Spleen (tissue), 11 donors: ENCODE measurements at regions not wholly inside any gene's neighbourhood (a gene's known extent, or its start where the extent isn't known, plus 50 kb on each side); places are given as distances from the start of the nearest gene placed in this dataset.
"Not testable (repeated sequence)": the region's sequence is repeated elsewhere in the genome, so short reads cannot be mapped to it uniquely, and the experiment has no call there.

Source experiments
- DNase-seq: peaks from one replicate; pipeline ENCODE4 v3.0.0-alpha.2; 2020
- H3K27ac ChIP-seq, 8 donors: fragments of 200-600 bp; sonication (generic) in 7 of 8; 1 replicate in 4 of 8; 2 replicates in 4 of 8; pipeline versions ENCODE4 v1.5.0 to v1.8.0; 2016 to 2021; ENCODE audit warnings: inconsistent platforms in 4 of 8, mild to moderate bottlenecking in 4 of 8, moderate library complexity in 1 of 8
- H3K27me3 ChIP-seq, 7 donors: fragments of 200-600 bp; sonication (generic) in 6 of 7; replicated peaks in 1 of 7; 1 replicate in 4 of 7; 2 replicates in 3 of 7; pipeline versions ENCODE4 v1.5.0 to v1.8.0; 2016 to 2021; ENCODE audit warnings: inconsistent platforms in 3 of 7, mild to moderate bottlenecking in 1 of 7
- H3K36me3 ChIP-seq, 6 donors: fragments of 200-600 bp; sonication (generic) in 5 of 6; 1 replicate in 4 of 6; 2 replicates in 2 of 6; pipeline versions ENCODE4 v1.5.0 to v1.8.0; 2016 to 2021; ENCODE audit warnings: inconsistent platforms in 2 of 6
- H3K4me1 ChIP-seq, 6 donors: fragments of 200-600 bp; sonication (generic) in 5 of 6; 1 replicate in 3 of 6; 2 replicates in 3 of 6; pipeline versions ENCODE4 v1.5.0 to v1.8.0; 2016 to 2021; ENCODE audit warnings: inconsistent platforms in 3 of 6
- H3K4me3 ChIP-seq, 8 donors: fragments of 200-600 bp; sonication (generic) in 7 of 8; 1 replicate in 4 of 8; 2 replicates in 4 of 8; pipeline versions ENCODE4 v1.5.0 to v1.8.0; 2016 to 2021; ENCODE audit warnings: inconsistent platforms in 4 of 8, mild to moderate bottlenecking in 4 of 8, moderate library complexity in 2 of 8
- H3K9me3 ChIP-seq, 8 donors: fragments of 200-600 bp; sonication (generic) in 7 of 8; 1 replicate in 4 of 8; 2 replicates in 4 of 8; pipeline versions ENCODE4 v1.5.0 to v1.8.0; 2016 to 2021; ENCODE audit warnings: inconsistent platforms in 4 of 8
- CTCF ChIP-seq, 11 experiments: fragments of 200-600 bp in 7 of 11; fragments of 450-650 bp in 4 of 11; sonication (generic) in 4 of 11; IDR thresholded peaks in 8 of 11; conservative IDR thresholded peaks in 3 of 11; 1 replicate in 7 of 11; 2 replicates in 4 of 11; pipeline versions ENCODE4 v1.4.0 to v1.8.0; 2016 to 2021; ENCODE audit warnings: antibody characterized with exemption in 11 of 11, inconsistent platforms in 4 of 11, mild to moderate bottlenecking in 1 of 11
- POLR2A ChIP-seq, 3 donors: fragments of 450-650 bp; IDR thresholded peaks; one replicate each; pipeline ENCODE4 v1.5.1; 2017; ENCODE audit warnings: antibody characterized with exemption in 3 of 3, mild to moderate bottlenecking in 1 of 3
- POLR2AphosphoS5 ChIP-seq, 3 donors: sonication (generic); formaldehyde crosslinking; IDR thresholded peaks; one replicate each; pipeline ENCODE4 v1.5.1; 2017; ENCODE audit warnings: antibody characterized with exemption in 3 of 3
- WGBS, 5 donors: extraction: QIAGEN DNeasy Blood & Tissue Kit in 3 of 5; methylation state at CpG; one replicate each; pipeline versions ENCODE4 v1.1.5 to v1.1.7; 2013 to 2018; 5-methylcytosine and 5-hydroxymethylcytosine counted together
- intact Hi-C: fragments of 100-400 bp; cut with DNase I; formaldehyde crosslinking; loops from one replicate; pipeline ENCODE4 v1.15.0; 2023; ENCODE audit warnings: low total_unique reads
- donor health status: healthy with polysubstance abuse.
- donor health status: DM: no; HTN: no; CAD: no; lungs with moderate emphysema.
- donor health status: DM: no; HTN: no; CAD: no.
- donor health status: Bipolar disorder and iron deficiency.
- donor health status: healthy.
- donor health status: DM: no; HTN: no; CAD: no.
- donor health status: DM: yes; HTN: yes; CAD: no.

- peaks cover 0 to 37% (median 6%) of the 10 kb centered on the region in 8 donors for H3K9me3 ChIP-seq
- no peaks in the 10 kb centered on the region for H3K4me1 ChIP-seq
- DNase-seq = no peak
- TF ChIP-seq POLR2A (IDR thresholded peaks at IDR 0.05) (no peak), CTCF (IDR thresholded peaks at IDR 0.05 in 8 of 11, conservative IDR thresholded peaks at IDR 0.05 in 3 of 11) (no peak), POLR2AphosphoS5 (IDR thresholded peaks at IDR 0.05) (no peak)
- intact Hi-C loops = no loop called here
- no peaks in the 10 kb centered on the region for H3K36me3 ChIP-seq
- H3K4me3 ChIP-seq = no peak overlapping the region
- no peak overlapping the region for H3K27ac ChIP-seq
- WGBS, 5 donors = 74 to 89% (median 80%) methylated on average over 5 of the region's 5 CpGs
- H3K27me3 ChIP-seq = no peaks in the 10 kb centered on the region
Observed at GRCh38 chr3:168933614-168934013, 729.9 kb downstream of the MECOM start.

GRCh38 chr3:168929997-168930396, 733.5 kb downstream of the MECOM start:
- H3K36me3 ChIP-seq, H3K27me3 ChIP-seq, H3K27ac ChIP-seq, intact Hi-C loops, H3K4me1 ChIP-seq, H3K4me3 ChIP-seq, DNase-seq: not testable (repeated sequence)
- WGBS, 5 donors = 61 to 80% (median 65%) methylated on average over 2 to 3 of the region's 3 CpGs
- peaks cover 0 to 22% (median 5%) of the 10 kb centered on the region in 8 donors for H3K9me3 ChIP-seq

- DNase-seq = no peak
- WGBS, 5 donors = 52 to 87% (median 61%) methylated on average over 1 of the region's 1 CpG
- Histone ChIP-seq H3K4me3 (no peak overlapping the region), H3K9me3 (peaks cover 0 to 7% (median 0%) of the 10 kb centered on the region in 8 donors), H3K27ac (no peak overlapping the region), H3K36me3 (no peaks in the 10 kb centered on the region), H3K4me1 (no peaks in the 10 kb centered on the region), H3K27me3 (no peaks in the 10 kb centered on the region)
- intact Hi-C loops = no loop called here
- TF ChIP-seq POLR2AphosphoS5 (IDR thresholded peaks at IDR 0.05) (no peak), POLR2A (IDR thresholded peaks at IDR 0.05) (no peak), CTCF (IDR thresholded peaks at IDR 0.05 in 8 of 11, conservative IDR thresholded peaks at IDR 0.05 in 3 of 11) (no peak)
Observed at GRCh38 chr3:168926426-168926825, 737.1 kb downstream of the MECOM start.

- Histone ChIP-seq H3K9me3 (peaks cover 0 to 6% (median 0%) of the 10 kb centered on the region in 8 donors), H3K27ac (no peak overlapping the region), H3K27me3 (no peaks in the 10 kb centered on the region), H3K4me1 (no peaks in the 10 kb centered on the region), H3K4me3 (no peak overlapping the region), H3K36me3 (no peaks in the 10 kb centered on the region)
- 67 to 87% (median 74%) methylated on average over 1 of the region's 1 CpG for WGBS, 5 donors
- intact Hi-C loops = no loop called here
- TF ChIP-seq CTCF (IDR thresholded peaks at IDR 0.05 in 8 of 11, conservative IDR thresholded peaks at IDR 0.05 in 3 of 11) = no peak
- no peak for TF ChIP-seq POLR2A (IDR thresholded peaks at IDR 0.05)
- no peak for TF ChIP-seq POLR2AphosphoS5 (IDR thresholded peaks at IDR 0.05)
- DNase-seq = no peak
Observed at GRCh38 chr3:168925568-168925967, 737.9 kb downstream of the MECOM start.

GRCh38 chr3:168914662-168915061, 748.9 kb downstream of the MECOM start:
- H3K4me3 ChIP-seq = no peak overlapping the region
- H3K36me3 ChIP-seq = no peaks in the 10 kb centered on the region
- H3K4me1 ChIP-seq = no peaks in the 10 kb centered on the region
- no peaks in the 10 kb centered on the region for H3K27me3 ChIP-seq
- intact Hi-C loops = no loop called here
- H3K27ac ChIP-seq = no peak overlapping the region
- WGBS, 5 donors = 47 to 78% (median 60%) methylated on average over 1 of the region's 1 CpG
- no peaks in the 10 kb centered on the region for H3K9me3 ChIP-seq
- no peak for DNase-seq
- TF ChIP-seq POLR2A (IDR thresholded peaks at IDR 0.05) = no peak
- TF ChIP-seq CTCF (IDR thresholded peaks at IDR 0.05 in 8 of 11, conservative IDR thresholded peaks at IDR 0.05 in 3 of 11) = no peak
- no peak for TF ChIP-seq POLR2AphosphoS5 (IDR thresholded peaks at IDR 0.05)
